Heart left ventricle (tissue), 13 donors: ENCODE measurements at regions not wholly inside any gene's neighbourhood (a gene's known extent, or its start where the extent isn't known, plus 50 kb on each side); places are given as distances from the start of the nearest gene placed in this dataset.

Experiments used
- CTCF ChIP-seq, 12 donors: fragments of 200-600 bp; sonication (generic) in 4 of 12; IDR thresholded peaks; one replicate each; pipeline versions ENCODE4 v1.5.0 to v1.8.0; 2018 to 2022; ENCODE audit warnings: antibody characterized with exemption in 12 of 12, mild to moderate bottlenecking in 5 of 12
- POLR2A ChIP-seq, 2 donors: fragments of 450-650 bp; IDR thresholded peaks; one replicate each; pipeline ENCODE4 v1.6.1; 2017; ENCODE audit warnings: antibody characterized with exemption in 2 of 2, mild to moderate bottlenecking in 2 of 2, moderate library complexity in 2 of 2
- donor health status: ischemic (EF 13 %, LVEDD 7.1; RV severe dilation, severe dysfunction).
- donor health status: DM: no; HTN: yes; CAD: no.
- donor health status: DM: no; HTN: no; CAD: no.
- donor health status: ischemic (EF 25% LVEDD 6.9; RV normal size, moderate dysfunction).
- donor health status: ischemic (EF 25% LVEDD 5.7; RV mildly dilated, moderate dysfunction).
- donor health status: ischemic (EF 35%, LVEDD 5.7; RV mildly dilated, moderate dysfunction).
- donor health status: nonischemic (EF 11% LVEDD 7.7; RV severe dilation, severe dysfunction).
- donor health status: DM: yes; HTN: yes; CAD: no.
- donor health status: PGD.
- donor health status: ischemic (EF 29% LVEDD 5.4; RV normal size, mild dysfunction).
- donor health status: nonischemic (EF 23%, LVEDD 6.1; RV moderate dilation, normal function).

- TF ChIP-seq CTCF (IDR thresholded peaks at IDR 0.05) (no peak), POLR2A (IDR thresholded peaks at IDR 0.05) (no peak)
Measured at GRCh38 chr1:30064547-30064946, 658.8 kb downstream of the MATN1 start.
